Ishikawa (cell line): ENCODE measurements at regions not wholly inside any gene's neighbourhood (a gene's known extent, or its start where the extent isn't known, plus 50 kb on each side); places are given as distances from the start of the nearest gene placed in this dataset.

ENCODE experiments used
- EP300 ChIP-seq: IDR thresholded peaks from 2 replicates; pipeline ENCODE4 v1.6.1; 2012; ENCODE audit warnings: borderline replicate concordance
- REST ChIP-seq: IDR thresholded peaks from 2 replicates; pipeline ENCODE4 v1.6.1; 2012; ENCODE audit warnings: low read depth, mild to moderate bottlenecking
- TEAD4 ChIP-seq: IDR thresholded peaks from 2 replicates; pipeline ENCODE4 v1.6.1; 2012
- USF1 ChIP-seq: IDR thresholded peaks from 2 replicates; pipeline ENCODE4 v1.6.1; 2012
- YY1 ChIP-seq: IDR thresholded peaks from 2 replicates; pipeline ENCODE4 v1.6.1; 2012; ENCODE audit warnings: low read depth

GRCh38 chr3:96705895-96706294 lies 108.5 kb upstream of the EPHA6 start:
- TF ChIP-seq TEAD4 = no peak
- no peak for TF ChIP-seq YY1
- TF ChIP-seq USF1 = no peak
- no peak for TF ChIP-seq EP300
- no peak for TF ChIP-seq REST
